GM13977 (cell line): ENCODE measurements at regions not wholly inside any gene's neighbourhood (a gene's known extent, or its start where the extent isn't known, plus 50 kb on each side); places are given as distances from the start of the nearest gene placed in this dataset.

Experiments used
- DNase-seq: peaks from one replicate; pipeline ENCODE4 v3.0.0; 2012; ENCODE audit warnings: low spot score
- CTCF ChIP-seq: IDR thresholded peaks from 2 replicates; pipeline ENCODE4 v1.5.1; 2012; ENCODE audit warnings: mild to moderate bottlenecking, control low read depth; ENCODE audit not compliant: insufficient read depth; ENCODE audit errors: extremely low read depth, missing control alignments
- in situ Hi-C: fragments of 300-500 bp; cut with MboI; formaldehyde crosslinking; loops from one replicate; pipeline ENCODE4 v1.12.0; 2022; ENCODE audit warnings: low sequenced_read_pairs, low pct_unique_long_range_greater_than_20kb, mixed read lengths, inconsistent platforms; ENCODE audit not compliant: unreplicated experiment

- TF ChIP-seq CTCF = no peak
- no peak for DNase-seq
- in situ Hi-C loops = no loop called here
These were observed 1111.1 kb upstream of the KLHL29 start for GRCh38 chr2:22273853-22274252.

GRCh38 chr2:22274661-22275060 lies 1110.3 kb upstream of the KLHL29 start:
- DNase-seq = no peak
- in situ Hi-C loops = no loop called here
- no peak for TF ChIP-seq CTCF

- DNase-seq = no peak
- TF ChIP-seq CTCF = no peak
- in situ Hi-C loops = no loop called here
These were observed 1108.3 kb upstream of the KLHL29 start for GRCh38 chr2:22276696-22277095.

- in situ Hi-C loops = no loop called here
- DNase-seq = no peak
- TF ChIP-seq CTCF = no peak
These were observed 1105.4 kb upstream of the KLHL29 start for GRCh38 chr2:22279541-22279940.

- in situ Hi-C loops = no loop called here
- no peak for TF ChIP-seq CTCF
- no peak for DNase-seq
These were observed 1103.9 kb upstream of the KLHL29 start for GRCh38 chr2:22281033-22281432.

GRCh38 chr2:22282220-22282619 lies 1102.8 kb upstream of the KLHL29 start:
- DNase-seq = no peak
- no peak for TF ChIP-seq CTCF
- in situ Hi-C loops = no loop called here

- in situ Hi-C loops = no loop called here
- TF ChIP-seq CTCF = no peak
- no peak for DNase-seq
These were observed 1102.1 kb upstream of the KLHL29 start for GRCh38 chr2:22282916-22283315.
